NB4 (cell line): ENCODE measurements at regions not wholly inside any gene's neighbourhood (a gene's known extent, or its start where the extent isn't known, plus 50 kb on each side); places are given as distances from the start of the nearest gene placed in this dataset.

Experiments
- CTCF ChIP-seq: IDR thresholded peaks from one replicate; pipeline ENCODE4 v1.5.1; 2012; ENCODE audit warnings: low read depth, low read length
- POLR2A ChIP-seq: IDR thresholded peaks from 2 replicates; pipeline ENCODE4 v1.6.1; 2011; ENCODE audit warnings: mild to moderate bottlenecking; ENCODE audit not compliant: insufficient read length; ENCODE audit errors: extremely low read depth

- TF ChIP-seq CTCF: no peak
- TF ChIP-seq POLR2A: no peak
These were observed 169.2 kb upstream of the B3GALT2 start for GRCh38 chr1:193355626-193356025.
